HG03175 (cell line): ENCODE measurements at regions not wholly inside any gene's neighbourhood (a gene's known extent, or its start where the extent isn't known, plus 50 kb on each side); places are given as distances from the start of the nearest gene placed in this dataset.

Source experiments
- ATAC-seq: cut with Tn5 transposase; IDR thresholded peaks from one replicate; pipeline ENCODE4 v1.9.1; 2021; ENCODE audit warnings: mild to moderate bottlenecking, moderate library complexity; ENCODE audit not compliant: unreplicated experiment

GRCh38 chr20:56986931-56987720, 279.3 kb downstream of the BMP7 start:
- ATAC-seq, result no peak

GRCh38 chr20:56987986-56988385, 278.5 kb downstream of the BMP7 start:
- no peak for ATAC-seq

GRCh38 chr20:56988446-56988845, 278.0 kb downstream of the BMP7 start:
- ATAC-seq, result no peak

GRCh38 chr20:56989516-56989915, 276.9 kb downstream of the BMP7 start:
- ATAC-seq, result no peak

- no peak for ATAC-seq
Observed at GRCh38 chr20:56993020-56993559, 273.4 kb downstream of the BMP7 start.

- no peak for ATAC-seq
Observed at GRCh38 chr20:56994006-56994405, 272.4 kb downstream of the BMP7 start.

- no peak for ATAC-seq
Observed at GRCh38 chr20:56995149-56995548, 271.3 kb downstream of the BMP7 start.

GRCh38 chr20:56995635-56996075, 270.8 kb downstream of the BMP7 start:
- ATAC-seq, result no peak

- ATAC-seq, result no peak
Observed at GRCh38 chr20:56996533-56996932, 269.9 kb downstream of the BMP7 start.

GRCh38 chr20:56998438-56998837, 268.0 kb downstream of the BMP7 start:
- no peak for ATAC-seq

GRCh38 chr20:57000441-57000968, 265.9 kb downstream of the BMP7 start:
- no peak for ATAC-seq

- ATAC-seq, result no peak
Observed at GRCh38 chr20:57001126-57001767, 265.2 kb downstream of the BMP7 start.

GRCh38 chr20:57002066-57002570, 264.3 kb downstream of the BMP7 start:
- ATAC-seq, result no peak

GRCh38 chr20:57003012-57003411, 263.4 kb downstream of the BMP7 start:
- ATAC-seq, result no peak

GRCh38 chr20:57004416-57004815, 262.0 kb downstream of the BMP7 start:
- ATAC-seq, result no peak

GRCh38 chr20:57004951-57005933, 261.2 kb downstream of the BMP7 start:
- no peak for ATAC-seq

- ATAC-seq, result no peak
Observed at GRCh38 chr20:57006411-57007170, 259.9 kb downstream of the BMP7 start.

GRCh38 chr20:57007171-57007540, 259.3 kb downstream of the BMP7 start:
- no peak for ATAC-seq

GRCh38 chr20:57008217-57008616, 258.2 kb downstream of the BMP7 start:
- ATAC-seq, result no peak

GRCh38 chr20:57009355-57009754, 257.1 kb downstream of the BMP7 start:
- ATAC-seq, result no peak
